ENCODE measurements at regions not wholly inside any gene's neighbourhood (a gene's known extent, or its start where the extent isn't known, plus 50 kb on each side); places are given as distances from the start of the nearest gene placed in this dataset.
"Not testable (repeated sequence)": the region's sequence is repeated elsewhere in the genome, so short reads cannot be mapped to it uniquely, and the experiment has no call there.

- Histone ChIP-seq H3K27ac (ENCODE audit: insufficient read depth, low read depth, low read length, poor library complexity, severe bottlenecking) (no peak overlapping the region), H3K9me3 (ENCODE audit: control insufficient read depth, low read length) (no peaks in the 10 kb centered on the region), H3K4me3 (ENCODE audit: insufficient read depth, low read depth, low read length) (no peak overlapping the region), H3K4me1 (ENCODE audit: control insufficient read depth, insufficient read depth, low read length) (no peaks in the 10 kb centered on the region), H3K36me3 (ENCODE audit: control insufficient read depth, insufficient read depth, low read length) (no peaks in the 10 kb centered on the region), H3K27me3 (ENCODE audit: control insufficient read depth, insufficient read depth, low read length, poor library complexity, severe bottlenecking) (no peaks in the 10 kb centered on the region)
- 4 to 10% methylated on average over 1 to 2 of the region's 2 CpGs for WGBS, 2 experiments
These were observed 63.3 kb upstream of the PRKG1 start for GRCh38 chr10:51010977-51011376.

- H3K4me1 ChIP-seq (ENCODE audit: control insufficient read depth, insufficient read depth, low read length) = no peaks in the 10 kb centered on the region
- H3K27me3 ChIP-seq (ENCODE audit: control insufficient read depth, insufficient read depth, low read length, poor library complexity, severe bottlenecking) = no peaks in the 10 kb centered on the region
- H3K36me3 ChIP-seq (ENCODE audit: control insufficient read depth, insufficient read depth, low read length) = no peaks in the 10 kb centered on the region
- no peak overlapping the region for H3K4me3 ChIP-seq (ENCODE audit: insufficient read depth, low read depth, low read length)
- H3K9me3 ChIP-seq (ENCODE audit: control insufficient read depth, low read length) = no peaks in the 10 kb centered on the region
- WGBS, 2 experiments = 87 to 93% methylated on average over 1 to 2 of the region's 2 CpGs
- no peak overlapping the region for H3K27ac ChIP-seq (ENCODE audit: insufficient read depth, low read depth, low read length, poor library complexity, severe bottlenecking)
These were observed 62.2 kb upstream of the PRKG1 start for GRCh38 chr10:51012073-51012472.

- Histone ChIP-seq H3K4me1 (ENCODE audit: control insufficient read depth, insufficient read depth, low read length) (no peaks in the 10 kb centered on the region), H3K27me3 (ENCODE audit: control insufficient read depth, insufficient read depth, low read length, poor library complexity, severe bottlenecking) (no peaks in the 10 kb centered on the region), H3K9me3 (ENCODE audit: control insufficient read depth, low read length) (no peaks in the 10 kb centered on the region), H3K4me3 (ENCODE audit: insufficient read depth, low read depth, low read length) (no peak overlapping the region), H3K27ac (ENCODE audit: insufficient read depth, low read depth, low read length, poor library complexity, severe bottlenecking) (no peak overlapping the region), H3K36me3 (ENCODE audit: control insufficient read depth, insufficient read depth, low read length) (no peaks in the 10 kb centered on the region)
- 95% methylated on average over 3 to 4 of the region's 4 CpGs for WGBS, 2 experiments
These were observed 59.5 kb upstream of the PRKG1 start for GRCh38 chr10:51014680-51015389.

- H3K27me3 ChIP-seq (ENCODE audit: control insufficient read depth, insufficient read depth, low read length, poor library complexity, severe bottlenecking); H3K9me3 ChIP-seq (ENCODE audit: control insufficient read depth, low read length); H3K4me1 ChIP-seq (ENCODE audit: control insufficient read depth, insufficient read depth, low read length); H3K36me3 ChIP-seq (ENCODE audit: control insufficient read depth, insufficient read depth, low read length); H3K27ac ChIP-seq (ENCODE audit: insufficient read depth, low read depth, low read length, poor library complexity, severe bottlenecking); H3K4me3 ChIP-seq (ENCODE audit: insufficient read depth, low read depth, low read length): not testable (repeated sequence)
These were observed 58.9 kb upstream of the PRKG1 start for GRCh38 chr10:51015390-51015754.

- 93% methylated on average over 5 of the region's 5 CpGs for WGBS, 2 experiments
- no peaks in the 10 kb centered on the region for H3K36me3 ChIP-seq (ENCODE audit: control insufficient read depth, insufficient read depth, low read length)
- H3K9me3 ChIP-seq (ENCODE audit: control insufficient read depth, low read length) = no peaks in the 10 kb centered on the region
- no peaks in the 10 kb centered on the region for H3K27me3 ChIP-seq (ENCODE audit: control insufficient read depth, insufficient read depth, low read length, poor library complexity, severe bottlenecking)
- no peak overlapping the region for H3K27ac ChIP-seq (ENCODE audit: insufficient read depth, low read depth, low read length, poor library complexity, severe bottlenecking)
- H3K4me3 ChIP-seq (ENCODE audit: insufficient read depth, low read depth, low read length) = no peak overlapping the region
- no peaks in the 10 kb centered on the region for H3K4me1 ChIP-seq (ENCODE audit: control insufficient read depth, insufficient read depth, low read length)
These were observed 54.1 kb upstream of the PRKG1 start for GRCh38 chr10:51020200-51020599.

- Histone ChIP-seq H3K27ac (ENCODE audit: insufficient read depth, low read depth, low read length, poor library complexity, severe bottlenecking) (no peak overlapping the region), H3K9me3 (ENCODE audit: control insufficient read depth, low read length) (no peaks in the 10 kb centered on the region), H3K36me3 (ENCODE audit: control insufficient read depth, insufficient read depth, low read length) (no peaks in the 10 kb centered on the region), H3K4me3 (ENCODE audit: insufficient read depth, low read depth, low read length) (no peak overlapping the region), H3K27me3 (ENCODE audit: control insufficient read depth, insufficient read depth, low read length, poor library complexity, severe bottlenecking) (no peaks in the 10 kb centered on the region), H3K4me1 (ENCODE audit: control insufficient read depth, insufficient read depth, low read length) (no peaks in the 10 kb centered on the region)
- WGBS, 2 experiments = 93 to 95% methylated on average over 4 to 5 of the region's 5 CpGs
These were observed 51.2 kb upstream of the PRKG1 start for GRCh38 chr10:51022933-51023585.

- Histone ChIP-seq H3K36me3 (ENCODE audit: control insufficient read depth, insufficient read depth, low read length) (no peaks in the 10 kb centered on the region), H3K27me3 (ENCODE audit: control insufficient read depth, insufficient read depth, low read length, poor library complexity, severe bottlenecking) (no peaks in the 10 kb centered on the region), H3K9me3 (ENCODE audit: control insufficient read depth, low read length) (no peaks in the 10 kb centered on the region), H3K27ac (ENCODE audit: insufficient read depth, low read depth, low read length, poor library complexity, severe bottlenecking) (no peak overlapping the region), H3K4me3 (ENCODE audit: insufficient read depth, low read depth, low read length) (no peak overlapping the region), H3K4me1 (ENCODE audit: control insufficient read depth, insufficient read depth, low read length) (no peaks in the 10 kb centered on the region)
These were observed 50.7 kb upstream of the PRKG1 start for GRCh38 chr10:51023636-51024035.

Measured in ectodermal cell (in vitro differentiated cells).